ENCODE measurements at regions not wholly inside any gene's neighbourhood (a gene's known extent, or its start where the extent isn't known, plus 50 kb on each side); places are given as distances from the start of the nearest gene placed in this dataset.
"Not testable (repeated sequence)": the region's sequence is repeated elsewhere in the genome, so short reads cannot be mapped to it uniquely, and the experiment has no call there.

- no peak for TF ChIP-seq JUND (IDR thresholded peaks at IDR 0.05; ENCODE audit: low read depth)
- DNase-seq (ENCODE audit: low read depth in 1 of 2, low spot score in 1 of 2), result no peak
- in situ Hi-C loops (cut with HindIII; ENCODE audit: low pct_unique_long_range_greater_than_20kb, low sequenced_read_pairs), result no loop called here
Observed at GRCh38 chr11:23310276-23310675, 450.0 kb upstream of the CCDC179 start.

DNA sequence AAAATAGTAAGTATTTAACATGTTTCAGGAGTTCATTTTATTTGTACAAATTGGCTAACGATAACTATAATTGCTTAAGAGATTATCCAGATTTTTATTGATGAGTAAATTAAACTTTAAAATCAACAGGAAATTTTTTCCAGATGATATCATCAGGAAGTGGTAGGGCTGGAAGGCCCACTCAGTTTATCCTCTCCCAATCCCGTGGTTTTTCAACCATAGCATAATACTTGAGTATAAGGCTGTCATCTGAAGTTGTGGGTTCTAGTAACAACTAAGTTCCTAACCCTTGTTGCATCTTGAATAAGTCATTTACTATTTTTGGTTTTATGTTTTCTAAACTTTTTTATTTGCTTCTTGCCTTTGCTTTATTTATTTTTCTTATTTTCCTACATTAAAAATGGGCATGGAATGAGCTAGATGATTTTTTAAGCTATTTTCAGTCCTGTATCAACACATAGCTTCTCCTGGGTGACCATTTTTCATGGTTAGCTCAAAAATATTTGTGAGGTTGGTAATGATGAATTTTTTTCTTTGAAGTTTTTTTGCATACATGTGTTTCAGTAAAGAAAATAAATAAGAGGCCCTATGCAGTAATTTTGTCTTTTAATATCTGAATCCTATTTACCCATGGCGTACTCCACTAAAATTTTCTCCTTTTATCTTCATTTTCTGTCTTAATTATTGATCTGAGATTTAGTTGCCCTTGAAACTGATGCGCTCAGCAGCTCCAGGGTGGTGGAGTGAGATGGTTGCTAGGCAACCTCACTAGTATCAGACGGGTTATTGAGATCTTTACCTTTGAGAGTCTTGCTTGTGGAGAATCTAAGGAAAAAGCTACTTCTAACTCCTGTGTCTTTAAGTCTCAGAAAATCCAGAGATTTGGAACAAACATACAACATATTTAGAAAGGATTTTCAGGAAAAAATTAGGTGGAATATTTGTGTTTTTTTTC is 452.0 kb upstream of the CCDC179 start:
- DNase-seq (ENCODE audit: low read depth in 1 of 2, low spot score in 1 of 2), result no peak
- TF ChIP-seq JUND (IDR thresholded peaks at IDR 0.05; ENCODE audit: low read depth), result no peak
- in situ Hi-C loops (cut with HindIII; ENCODE audit: low pct_unique_long_range_greater_than_20kb, low sequenced_read_pairs), result no loop called here

DNA sequence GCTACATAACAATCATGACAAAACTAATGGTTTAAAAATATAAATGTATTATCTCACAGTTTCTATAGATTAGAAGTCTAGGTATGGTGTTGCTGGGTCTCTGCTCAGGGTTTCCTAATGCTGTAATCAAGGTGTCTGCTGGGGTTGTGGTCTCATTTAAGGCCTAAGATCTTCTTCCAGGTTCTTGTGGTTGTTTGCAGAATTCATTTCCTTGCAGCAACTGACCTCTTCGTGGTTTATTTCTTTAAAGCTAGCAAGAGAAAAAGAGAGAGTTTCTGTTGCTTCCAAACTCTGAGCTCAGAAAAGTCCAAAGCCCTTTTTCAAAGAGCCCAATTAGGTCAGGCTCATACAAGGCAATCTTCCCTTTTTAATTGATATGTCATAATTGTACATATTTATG is 452.7 kb upstream of the CCDC179 start:
- in situ Hi-C loops (cut with HindIII; ENCODE audit: low pct_unique_long_range_greater_than_20kb, low sequenced_read_pairs), result no loop called here
- no peak for TF ChIP-seq JUND (IDR thresholded peaks at IDR 0.05; ENCODE audit: low read depth)
- DNase-seq (ENCODE audit: low read depth in 1 of 2, low spot score in 1 of 2), result no peak

DNA sequence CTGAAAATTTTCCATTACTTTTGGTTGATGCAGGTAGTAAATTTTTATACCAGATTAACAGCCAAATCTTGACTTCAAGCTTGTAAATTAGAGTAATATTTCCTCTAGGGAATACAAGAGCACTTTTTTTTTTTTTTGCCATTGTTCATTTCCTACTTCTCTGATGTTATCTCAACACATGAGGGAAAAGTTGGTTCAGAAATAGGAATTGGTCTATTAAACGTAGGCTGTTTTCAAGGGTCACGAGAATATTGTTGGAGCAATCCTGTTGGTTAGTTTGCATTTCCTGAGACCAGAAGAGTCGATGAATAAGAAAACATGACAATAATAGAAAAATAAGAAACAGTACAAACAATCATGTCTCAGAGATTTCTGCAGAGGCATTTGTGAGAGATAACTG is 453.9 kb upstream of the CCDC179 start:
- DNase-seq (ENCODE audit: low read depth in 1 of 2, low spot score in 1 of 2), result no peak
- in situ Hi-C loops (cut with HindIII; ENCODE audit: low pct_unique_long_range_greater_than_20kb, low sequenced_read_pairs), result no loop called here
- no peak for TF ChIP-seq JUND (IDR thresholded peaks at IDR 0.05; ENCODE audit: low read depth)

GRCh38 chr11:23315286-23315685 is 455.0 kb upstream of the CCDC179 start:
- TF ChIP-seq JUND (IDR thresholded peaks at IDR 0.05; ENCODE audit: low read depth), result no peak
- in situ Hi-C loops (cut with HindIII; ENCODE audit: low pct_unique_long_range_greater_than_20kb, low sequenced_read_pairs), result no loop called here
- DNase-seq (ENCODE audit: low read depth in 1 of 2, low spot score in 1 of 2), result no peak

DNA sequence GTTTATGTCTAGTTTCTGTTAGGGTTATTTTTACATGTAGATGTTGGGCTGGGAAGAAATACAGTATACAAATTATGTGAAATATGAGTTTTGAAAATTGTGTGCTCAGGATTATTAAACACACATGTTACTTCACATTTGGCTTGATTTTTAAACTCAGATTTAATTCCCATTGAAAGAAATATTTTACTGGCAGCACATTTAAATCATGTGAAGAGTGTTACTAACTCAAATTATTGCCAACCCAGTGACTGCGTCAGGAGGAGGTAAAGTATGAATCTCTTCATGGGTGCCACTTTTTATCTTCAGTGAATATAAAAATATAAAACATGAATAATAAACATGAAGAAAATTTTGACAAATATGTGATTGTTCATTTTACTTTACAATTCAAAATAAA is 457.5 kb upstream of the CCDC179 start:
- in situ Hi-C loops (cut with HindIII; ENCODE audit: low pct_unique_long_range_greater_than_20kb, low sequenced_read_pairs), result no loop called here
- no peak for TF ChIP-seq JUND (IDR thresholded peaks at IDR 0.05; ENCODE audit: low read depth)
- no peak for DNase-seq (ENCODE audit: low read depth in 1 of 2, low spot score in 1 of 2)

DNA sequence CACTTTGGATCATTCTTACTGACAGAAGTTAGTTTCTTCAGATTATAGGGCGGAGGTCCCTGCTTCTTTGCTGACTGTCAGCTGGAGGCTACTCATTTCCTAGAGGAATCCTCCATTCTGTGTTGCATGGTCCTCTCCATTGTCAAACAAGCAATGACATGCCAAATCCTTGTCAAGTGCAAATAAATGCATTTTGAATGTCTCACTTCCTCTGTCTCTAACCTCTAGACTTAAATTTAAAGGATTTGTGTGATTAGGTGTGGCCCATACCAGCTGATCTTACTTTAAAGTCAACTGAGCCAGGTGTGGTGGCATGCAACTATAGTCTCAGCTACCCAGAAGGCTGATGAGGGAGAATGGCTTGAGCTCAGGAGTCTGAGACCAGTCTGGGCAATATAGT is 458.4 kb upstream of the CCDC179 start:
- DNase-seq (ENCODE audit: low read depth in 1 of 2, low spot score in 1 of 2), result no peak
- in situ Hi-C loops (cut with HindIII; ENCODE audit: low pct_unique_long_range_greater_than_20kb, low sequenced_read_pairs), result no loop called here
- no peak for TF ChIP-seq JUND (IDR thresholded peaks at IDR 0.05; ENCODE audit: low read depth)

DNA sequence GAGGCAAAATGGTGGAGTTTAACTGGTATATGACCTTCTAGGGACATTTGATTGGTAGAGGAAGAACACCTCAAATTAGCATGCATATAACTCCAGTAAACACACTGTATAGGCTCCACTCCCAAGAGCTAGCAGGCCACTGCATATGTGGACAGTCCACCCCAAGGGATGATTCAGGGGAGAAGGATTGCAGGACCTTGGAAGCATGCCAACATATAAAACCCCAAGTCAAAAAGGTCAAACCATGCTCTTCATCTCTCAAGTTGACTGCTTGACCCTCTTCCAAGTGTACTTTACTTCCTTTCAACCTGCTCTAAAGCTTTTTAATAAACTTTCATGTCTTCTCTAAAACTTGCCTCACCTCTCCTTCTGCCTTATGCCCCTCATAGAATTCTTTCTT is 459.9 kb upstream of the CCDC179 start:
- in situ Hi-C loops (cut with HindIII; ENCODE audit: low pct_unique_long_range_greater_than_20kb, low sequenced_read_pairs), result no loop called here
- TF ChIP-seq JUND (IDR thresholded peaks at IDR 0.05; ENCODE audit: low read depth), result no peak
- DNase-seq (ENCODE audit: low read depth in 1 of 2, low spot score in 1 of 2), result no peak

GRCh38 chr11:23335586-23335985 is 475.3 kb upstream of the CCDC179 start:
- in situ Hi-C loops (cut with HindIII; ENCODE audit: low pct_unique_long_range_greater_than_20kb, low sequenced_read_pairs); DNase-seq (ENCODE audit: low read depth in 1 of 2, low spot score in 1 of 2): not testable (repeated sequence)

DNA sequence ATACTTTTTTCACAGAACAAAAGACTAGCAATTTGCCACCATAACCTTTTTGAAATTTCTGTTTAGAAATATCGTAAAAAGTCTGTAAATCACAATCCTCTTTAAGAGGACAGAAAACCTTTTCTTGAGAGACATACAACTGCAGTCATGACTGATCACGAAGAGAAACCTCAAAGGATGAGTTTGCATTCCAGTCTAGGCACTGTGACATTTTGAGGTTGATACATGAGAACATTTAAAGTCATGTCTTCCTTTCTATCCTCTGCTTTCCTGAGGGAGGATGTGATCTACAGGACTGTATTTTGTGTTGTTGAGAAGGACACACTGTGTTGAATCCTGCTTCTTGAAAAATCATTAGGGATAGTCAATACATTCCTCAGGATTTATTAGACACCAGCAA is 476.7 kb upstream of the CCDC179 start:
- no peak for TF ChIP-seq JUND (IDR thresholded peaks at IDR 0.05; ENCODE audit: low read depth)
- no peak for DNase-seq (ENCODE audit: low read depth in 1 of 2, low spot score in 1 of 2)
- in situ Hi-C loops (cut with HindIII; ENCODE audit: low pct_unique_long_range_greater_than_20kb, low sequenced_read_pairs), result no loop called here

DNA sequence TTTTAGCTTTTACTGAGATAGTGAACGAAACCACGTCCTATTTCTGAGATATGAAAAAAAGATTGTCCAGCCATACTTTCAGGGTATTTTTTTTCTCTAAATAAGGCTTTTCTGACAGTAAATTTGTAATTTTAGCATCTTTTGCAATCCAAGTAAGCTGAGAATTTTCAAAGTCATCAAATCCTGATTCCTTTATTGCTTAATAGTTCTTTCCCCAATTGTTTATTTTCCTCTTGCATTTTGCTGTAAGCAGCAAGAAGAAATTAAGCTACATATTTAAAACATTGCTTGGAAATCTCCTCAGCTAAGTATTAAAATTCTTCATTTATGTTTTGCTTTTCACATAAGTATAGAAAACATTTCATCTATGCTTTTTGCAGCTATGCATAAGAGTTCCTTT is 493.3 kb upstream of the CCDC179 start:
- DNase-seq (ENCODE audit: low read depth in 1 of 2, low spot score in 1 of 2), result no peak
- no peak for TF ChIP-seq JUND (IDR thresholded peaks at IDR 0.05; ENCODE audit: low read depth)
- in situ Hi-C loops (cut with HindIII; ENCODE audit: low pct_unique_long_range_greater_than_20kb, low sequenced_read_pairs), result no loop called here

DNA sequence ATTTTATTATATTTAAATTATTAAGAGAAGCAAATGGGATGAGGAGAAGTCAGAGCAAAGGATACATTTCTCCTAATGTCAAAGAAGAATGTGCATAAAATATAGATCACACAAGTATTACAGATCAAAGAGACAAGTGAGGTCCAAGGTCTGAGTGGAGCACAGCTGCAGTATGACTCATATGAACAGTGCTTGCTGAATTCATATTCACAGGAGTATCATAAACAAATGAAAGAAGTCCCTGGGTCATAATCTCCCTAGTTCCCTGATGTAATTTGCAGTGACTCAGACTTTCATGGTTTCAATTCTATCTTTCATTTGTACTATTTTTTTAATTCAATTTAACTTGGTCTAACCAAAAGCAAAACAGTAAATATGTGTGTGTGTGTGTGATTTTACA is 499.0 kb upstream of the CCDC179 start:
- TF ChIP-seq JUND (IDR thresholded peaks at IDR 0.05; ENCODE audit: low read depth), result no peak
- DNase-seq (ENCODE audit: low read depth in 1 of 2, low spot score in 1 of 2), result no peak
- in situ Hi-C loops (cut with HindIII; ENCODE audit: low pct_unique_long_range_greater_than_20kb, low sequenced_read_pairs), result no loop called here

DNA sequence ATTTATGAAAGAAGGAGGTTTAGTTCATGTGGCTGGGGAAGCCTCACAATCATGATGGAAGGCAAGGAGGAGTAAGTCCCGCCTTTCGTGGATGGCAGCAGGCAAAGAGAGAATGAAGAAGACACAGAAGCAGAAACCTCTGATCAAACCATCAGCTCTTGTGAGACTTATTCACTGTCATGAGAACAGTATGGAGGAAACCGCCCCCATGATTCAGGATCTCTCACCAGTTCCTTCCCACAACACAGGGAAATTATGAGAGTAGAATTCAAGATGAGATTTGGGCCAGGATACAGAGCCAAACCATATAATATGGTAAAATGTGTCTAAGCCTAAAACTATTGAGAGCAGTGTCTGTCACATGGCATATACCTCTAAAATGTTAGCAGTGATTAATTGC is 503.8 kb upstream of the CCDC179 start:
- in situ Hi-C loops (cut with HindIII; ENCODE audit: low pct_unique_long_range_greater_than_20kb, low sequenced_read_pairs), result no loop called here
- no peak for TF ChIP-seq JUND (IDR thresholded peaks at IDR 0.05; ENCODE audit: low read depth)
- no peak for DNase-seq (ENCODE audit: low read depth in 1 of 2, low spot score in 1 of 2)
